PC-3 (cell line): ENCODE measurements at regions not wholly inside any gene's neighbourhood (a gene's known extent, or its start where the extent isn't known, plus 50 kb on each side); places are given as distances from the start of the nearest gene placed in this dataset.

Source experiments
- EZH2 ChIP-seq: fragments of 300-600 bp; sonication (generic); IDR thresholded peaks from one replicate; pipeline ENCODE4 v1.6.1; 2017; ENCODE audit warnings: antibody characterized with exemption, mild to moderate bottlenecking, low read length; ENCODE audit not compliant: unreplicated experiment
- TF ChIP-seq, protein P1 (sequence below): fragments of 300-600 bp; sonication (generic); conservative IDR thresholded peaks from 2 replicates; pipeline ENCODE4 v1.5.1; 2017; ENCODE audit warnings: antibody characterized with exemption, low read depth, mild to moderate bottlenecking, low read length

DNA sequence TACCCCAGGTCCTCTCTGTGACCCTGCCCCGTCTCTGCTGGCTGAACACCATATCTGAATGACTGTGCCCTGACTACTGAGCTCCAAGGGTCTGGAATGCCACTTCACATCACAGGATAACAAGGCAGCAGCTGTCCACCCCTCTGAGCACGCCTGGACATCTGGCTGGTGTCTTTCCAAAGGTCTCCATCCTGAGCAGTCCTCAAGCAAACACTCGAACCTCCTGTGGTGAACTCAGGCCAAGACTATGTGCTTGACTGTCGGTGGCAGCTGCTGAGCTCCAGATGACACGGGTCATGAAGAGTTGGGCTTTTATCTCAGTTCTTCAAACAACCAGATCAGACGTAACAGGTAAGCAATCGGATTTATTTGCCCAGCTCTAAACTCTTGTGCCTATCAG is 117.2 kb upstream of the BCL2L14 start:
- TF ChIP-seq, protein P1, sequence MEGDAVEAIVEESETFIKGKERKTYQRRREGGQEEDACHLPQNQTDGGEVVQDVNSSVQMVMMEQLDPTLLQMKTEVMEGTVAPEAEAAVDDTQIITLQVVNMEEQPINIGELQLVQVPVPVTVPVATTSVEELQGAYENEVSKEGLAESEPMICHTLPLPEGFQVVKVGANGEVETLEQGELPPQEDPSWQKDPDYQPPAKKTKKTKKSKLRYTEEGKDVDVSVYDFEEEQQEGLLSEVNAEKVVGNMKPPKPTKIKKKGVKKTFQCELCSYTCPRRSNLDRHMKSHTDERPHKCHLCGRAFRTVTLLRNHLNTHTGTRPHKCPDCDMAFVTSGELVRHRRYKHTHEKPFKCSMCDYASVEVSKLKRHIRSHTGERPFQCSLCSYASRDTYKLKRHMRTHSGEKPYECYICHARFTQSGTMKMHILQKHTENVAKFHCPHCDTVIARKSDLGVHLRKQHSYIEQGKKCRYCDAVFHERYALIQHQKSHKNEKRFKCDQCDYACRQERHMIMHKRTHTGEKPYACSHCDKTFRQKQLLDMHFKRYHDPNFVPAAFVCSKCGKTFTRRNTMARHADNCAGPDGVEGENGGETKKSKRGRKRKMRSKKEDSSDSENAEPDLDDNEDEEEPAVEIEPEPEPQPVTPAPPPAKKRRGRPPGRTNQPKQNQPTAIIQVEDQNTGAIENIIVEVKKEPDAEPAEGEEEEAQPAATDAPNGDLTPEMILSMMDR: no peak
- TF ChIP-seq EZH2: no peak
